ENCODE measurements at regions not wholly inside any gene's neighbourhood (a gene's known extent, or its start where the extent isn't known, plus 50 kb on each side); places are given as distances from the start of the nearest gene placed in this dataset.

GRCh38 chr1:22330092-22330759 is 121.4 kb upstream of the ZBTB40 start:
- TF ChIP-seq POLR2AphosphoS5 (IDR thresholded peaks at IDR 0.05; ENCODE audit: borderline replicate concordance, low read depth, low read length), result no peak
- no peak for TF ChIP-seq EZH2 (IDR thresholded peaks at IDR 0.05)
